SK-N-SH (cell line): ENCODE measurements at regions not wholly inside any gene's neighbourhood (a gene's known extent, or its start where the extent isn't known, plus 50 kb on each side); places are given as distances from the start of the nearest gene placed in this dataset.

Source experiments
- ELF1 ChIP-seq: IDR thresholded peaks from 2 replicates; pipeline ENCODE4 v1.4.0; 2012
- EP300 ChIP-seq, 2 experiments: IDR thresholded peaks; 2 replicates each; pipeline versions ENCODE4 v1.4.0 to v1.6.1; 2012; ENCODE audit warnings: borderline replicate concordance in 1 of 2, low read depth in 1 of 2, low read length in 1 of 2
- EZH2phosphoT487 ChIP-seq: fragments of 200-600 bp; sonication (generic); IDR thresholded peaks from 2 replicates; pipeline ENCODE4 v1.6.1; 2017; ENCODE audit warnings: low read depth, mixed run types, mild to moderate bottlenecking, antibody characterized with exemption, moderate library complexity, borderline replicate concordance
- FOSL2 ChIP-seq: IDR thresholded peaks from 2 replicates; pipeline ENCODE4 v1.4.0; 2012; ENCODE audit warnings: low read depth, mild to moderate bottlenecking, moderate library complexity, borderline replicate concordance
- POLR2AphosphoS5 ChIP-seq: IDR thresholded peaks from 2 replicates; pipeline ENCODE4 v1.6.1; 2012; ENCODE audit warnings: low read depth, low read length
- RAD21 ChIP-seq: IDR thresholded peaks from 2 replicates; pipeline ENCODE4 v1.6.1; 2012; ENCODE audit warnings: mild to moderate bottlenecking, low read length
- SMC3 ChIP-seq: IDR thresholded peaks from 2 replicates; pipeline ENCODE4 v1.6.1; 2012; ENCODE audit warnings: low read depth, low read length, improper control_type of control experiment
- TCF12 ChIP-seq: IDR thresholded peaks from 2 replicates; pipeline ENCODE4 v1.4.0; 2012
- TEAD4 ChIP-seq: IDR thresholded peaks from 2 replicates; pipeline ENCODE4 v1.4.0; 2012; ENCODE audit warnings: mild to moderate bottlenecking, borderline replicate concordance; ENCODE audit not compliant: insufficient read depth
- USF2 ChIP-seq: fragments of 150-350 bp; IDR thresholded peaks from 2 replicates; pipeline ENCODE4 v1.6.1; 2017; ENCODE audit warnings: antibody characterized with exemption, low read length, low read depth, borderline replicate concordance
- YY1 ChIP-seq: IDR thresholded peaks from 2 replicates; pipeline ENCODE4 v1.4.0; 2012; ENCODE audit warnings: low read depth, mild to moderate bottlenecking
- TF ChIP-seq, protein P1 (sequence below): fragments of 200-600 bp; sonication (generic); IDR thresholded peaks from 2 replicates; pipeline ENCODE4 v1.6.1; 2017; ENCODE audit warnings: antibody characterized with exemption, mild to moderate bottlenecking, moderate library complexity
- TF ChIP-seq, protein P2 (sequence below): IDR thresholded peaks from 2 replicates; pipeline ENCODE4 v1.4.0; 2012; ENCODE audit warnings: low read depth, borderline replicate concordance
- TF ChIP-seq, protein P3 (sequence below): IDR thresholded peaks from 2 replicates; pipeline ENCODE4 v1.6.1; 2012; ENCODE audit warnings: mild to moderate bottlenecking, low read depth, low read length, moderate library complexity

DNA sequence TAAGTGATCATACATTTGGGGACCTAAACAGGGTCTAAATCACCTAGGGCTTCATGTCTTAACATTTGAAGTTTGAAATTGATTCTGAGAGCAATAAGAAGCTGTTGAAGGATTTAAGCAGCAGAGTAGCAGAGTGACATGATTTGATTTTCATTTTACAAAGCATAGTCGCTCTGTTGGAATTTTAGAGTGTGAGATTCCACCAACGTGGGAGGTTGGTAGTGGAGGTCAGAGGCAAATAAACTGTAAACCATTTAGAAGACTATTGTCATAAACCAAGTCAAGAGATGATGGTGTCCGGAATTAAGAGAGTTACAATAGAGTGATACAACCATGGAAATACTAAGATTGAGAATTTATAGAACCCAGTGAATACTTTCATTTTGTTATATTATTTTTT, 52.7 kb upstream of the ZDHHC17 start:
- TF ChIP-seq, protein P1, sequence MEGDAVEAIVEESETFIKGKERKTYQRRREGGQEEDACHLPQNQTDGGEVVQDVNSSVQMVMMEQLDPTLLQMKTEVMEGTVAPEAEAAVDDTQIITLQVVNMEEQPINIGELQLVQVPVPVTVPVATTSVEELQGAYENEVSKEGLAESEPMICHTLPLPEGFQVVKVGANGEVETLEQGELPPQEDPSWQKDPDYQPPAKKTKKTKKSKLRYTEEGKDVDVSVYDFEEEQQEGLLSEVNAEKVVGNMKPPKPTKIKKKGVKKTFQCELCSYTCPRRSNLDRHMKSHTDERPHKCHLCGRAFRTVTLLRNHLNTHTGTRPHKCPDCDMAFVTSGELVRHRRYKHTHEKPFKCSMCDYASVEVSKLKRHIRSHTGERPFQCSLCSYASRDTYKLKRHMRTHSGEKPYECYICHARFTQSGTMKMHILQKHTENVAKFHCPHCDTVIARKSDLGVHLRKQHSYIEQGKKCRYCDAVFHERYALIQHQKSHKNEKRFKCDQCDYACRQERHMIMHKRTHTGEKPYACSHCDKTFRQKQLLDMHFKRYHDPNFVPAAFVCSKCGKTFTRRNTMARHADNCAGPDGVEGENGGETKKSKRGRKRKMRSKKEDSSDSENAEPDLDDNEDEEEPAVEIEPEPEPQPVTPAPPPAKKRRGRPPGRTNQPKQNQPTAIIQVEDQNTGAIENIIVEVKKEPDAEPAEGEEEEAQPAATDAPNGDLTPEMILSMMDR: no peak
- TF ChIP-seq YY1 (no peak), SMC3 (no peak), FOSL2 (no peak), EP300 (IDR thresholded peaks at IDR 0.05; ENCODE audit: borderline replicate concordance in 1 of 2, low read depth in 1 of 2, low read length in 1 of 2) (no peak), USF2 (no peak), POLR2AphosphoS5 (no peak), TEAD4 (no peak), RAD21 (no peak), TCF12 (no peak), EZH2phosphoT487 (no peak), ELF1 (no peak)
- TF ChIP-seq, protein P2, sequence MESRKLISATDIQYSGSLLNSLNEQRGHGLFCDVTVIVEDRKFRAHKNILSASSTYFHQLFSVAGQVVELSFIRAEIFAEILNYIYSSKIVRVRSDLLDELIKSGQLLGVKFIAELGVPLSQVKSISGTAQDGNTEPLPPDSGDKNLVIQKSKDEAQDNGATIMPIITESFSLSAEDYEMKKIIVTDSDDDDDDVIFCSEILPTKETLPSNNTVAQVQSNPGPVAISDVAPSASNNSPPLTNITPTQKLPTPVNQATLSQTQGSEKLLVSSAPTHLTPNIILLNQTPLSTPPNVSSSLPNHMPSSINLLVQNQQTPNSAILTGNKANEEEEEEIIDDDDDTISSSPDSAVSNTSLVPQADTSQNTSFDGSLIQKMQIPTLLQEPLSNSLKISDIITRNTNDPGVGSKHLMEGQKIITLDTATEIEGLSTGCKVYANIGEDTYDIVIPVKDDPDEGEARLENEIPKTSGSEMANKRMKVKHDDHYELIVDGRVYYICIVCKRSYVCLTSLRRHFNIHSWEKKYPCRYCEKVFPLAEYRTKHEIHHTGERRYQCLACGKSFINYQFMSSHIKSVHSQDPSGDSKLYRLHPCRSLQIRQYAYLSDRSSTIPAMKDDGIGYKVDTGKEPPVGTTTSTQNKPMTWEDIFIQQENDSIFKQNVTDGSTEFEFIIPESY: no peak
- TF ChIP-seq, protein P3, sequence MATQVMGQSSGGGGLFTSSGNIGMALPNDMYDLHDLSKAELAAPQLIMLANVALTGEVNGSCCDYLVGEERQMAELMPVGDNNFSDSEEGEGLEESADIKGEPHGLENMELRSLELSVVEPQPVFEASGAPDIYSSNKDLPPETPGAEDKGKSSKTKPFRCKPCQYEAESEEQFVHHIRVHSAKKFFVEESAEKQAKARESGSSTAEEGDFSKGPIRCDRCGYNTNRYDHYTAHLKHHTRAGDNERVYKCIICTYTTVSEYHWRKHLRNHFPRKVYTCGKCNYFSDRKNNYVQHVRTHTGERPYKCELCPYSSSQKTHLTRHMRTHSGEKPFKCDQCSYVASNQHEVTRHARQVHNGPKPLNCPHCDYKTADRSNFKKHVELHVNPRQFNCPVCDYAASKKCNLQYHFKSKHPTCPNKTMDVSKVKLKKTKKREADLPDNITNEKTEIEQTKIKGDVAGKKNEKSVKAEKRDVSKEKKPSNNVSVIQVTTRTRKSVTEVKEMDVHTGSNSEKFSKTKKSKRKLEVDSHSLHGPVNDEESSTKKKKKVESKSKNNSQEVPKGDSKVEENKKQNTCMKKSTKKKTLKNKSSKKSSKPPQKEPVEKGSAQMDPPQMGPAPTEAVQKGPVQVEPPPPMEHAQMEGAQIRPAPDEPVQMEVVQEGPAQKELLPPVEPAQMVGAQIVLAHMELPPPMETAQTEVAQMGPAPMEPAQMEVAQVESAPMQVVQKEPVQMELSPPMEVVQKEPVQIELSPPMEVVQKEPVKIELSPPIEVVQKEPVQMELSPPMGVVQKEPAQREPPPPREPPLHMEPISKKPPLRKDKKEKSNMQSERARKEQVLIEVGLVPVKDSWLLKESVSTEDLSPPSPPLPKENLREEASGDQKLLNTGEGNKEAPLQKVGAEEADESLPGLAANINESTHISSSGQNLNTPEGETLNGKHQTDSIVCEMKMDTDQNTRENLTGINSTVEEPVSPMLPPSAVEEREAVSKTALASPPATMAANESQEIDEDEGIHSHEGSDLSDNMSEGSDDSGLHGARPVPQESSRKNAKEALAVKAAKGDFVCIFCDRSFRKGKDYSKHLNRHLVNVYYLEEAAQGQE: no peak
